HG03521 (cell line): ENCODE measurements at regions not wholly inside any gene's neighbourhood (a gene's known extent, or its start where the extent isn't known, plus 50 kb on each side); places are given as distances from the start of the nearest gene placed in this dataset.
"Not testable (repeated sequence)": the region's sequence is repeated elsewhere in the genome, so short reads cannot be mapped to it uniquely, and the experiment has no call there.

Experiments used
- ATAC-seq: cut with Tn5 transposase; IDR thresholded peaks from one replicate; pipeline ENCODE4 v1.9.1; 2021; ENCODE audit warnings: mild to moderate bottlenecking, moderate library complexity; ENCODE audit not compliant: unreplicated experiment

DNA sequence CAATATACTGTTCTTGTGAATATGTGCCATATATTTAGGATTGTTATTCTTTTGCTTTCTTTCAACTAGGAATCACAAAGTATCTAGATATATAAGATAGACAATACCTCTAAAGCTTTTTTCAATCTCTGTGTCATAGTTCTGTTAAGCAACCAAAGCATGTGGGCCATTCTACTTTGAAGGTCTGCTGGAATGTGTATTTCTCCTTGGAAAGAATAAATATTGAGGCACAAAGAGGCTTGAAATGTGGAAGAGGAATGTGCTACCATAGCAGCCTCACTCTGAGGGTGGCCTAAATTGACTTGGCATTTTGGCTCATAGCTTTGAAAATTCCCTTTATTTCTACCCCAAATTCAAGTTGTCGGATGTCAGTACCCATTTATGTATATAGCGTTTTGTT is 488.5 kb upstream of the MAN1A1 start:
- ATAC-seq: no peak

DNA sequence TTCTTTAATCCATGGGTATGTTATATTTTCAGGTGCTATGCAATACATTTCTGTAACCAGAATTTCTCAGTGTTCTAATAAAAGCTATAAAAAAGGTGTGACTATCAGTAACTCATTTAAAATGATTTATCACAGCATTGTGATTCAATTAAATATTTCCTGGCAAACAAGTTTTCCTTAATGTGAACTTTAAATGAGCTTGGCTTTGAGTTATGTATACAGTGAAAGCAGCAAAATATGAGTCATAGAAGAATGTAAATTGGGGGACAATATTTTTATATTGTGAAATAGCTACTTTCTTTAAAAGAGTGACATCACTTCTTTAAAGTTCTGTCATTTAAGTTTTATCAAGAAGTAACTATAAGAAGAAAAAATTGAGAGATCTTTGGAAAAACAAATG is 484.9 kb upstream of the MAN1A1 start:
- no peak for ATAC-seq

DNA sequence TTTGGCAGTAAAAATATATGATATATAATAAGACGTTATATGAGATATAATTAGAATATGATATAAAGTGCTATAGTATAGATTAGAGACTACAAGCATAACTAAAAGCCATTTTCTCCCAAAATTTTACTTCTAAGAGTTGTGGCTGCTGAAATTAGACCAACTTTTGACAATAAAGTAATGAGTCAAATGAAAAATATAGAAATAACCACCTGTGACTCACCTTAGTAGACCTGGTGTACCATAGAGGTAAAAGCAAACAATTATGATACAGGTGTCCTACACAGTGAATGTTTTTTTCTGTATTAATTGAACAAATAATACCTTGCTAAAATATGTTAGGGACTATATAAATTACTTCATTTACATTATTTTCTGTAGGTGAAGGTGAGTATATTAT is 482.9 kb upstream of the MAN1A1 start:
- ATAC-seq: no peak

DNA sequence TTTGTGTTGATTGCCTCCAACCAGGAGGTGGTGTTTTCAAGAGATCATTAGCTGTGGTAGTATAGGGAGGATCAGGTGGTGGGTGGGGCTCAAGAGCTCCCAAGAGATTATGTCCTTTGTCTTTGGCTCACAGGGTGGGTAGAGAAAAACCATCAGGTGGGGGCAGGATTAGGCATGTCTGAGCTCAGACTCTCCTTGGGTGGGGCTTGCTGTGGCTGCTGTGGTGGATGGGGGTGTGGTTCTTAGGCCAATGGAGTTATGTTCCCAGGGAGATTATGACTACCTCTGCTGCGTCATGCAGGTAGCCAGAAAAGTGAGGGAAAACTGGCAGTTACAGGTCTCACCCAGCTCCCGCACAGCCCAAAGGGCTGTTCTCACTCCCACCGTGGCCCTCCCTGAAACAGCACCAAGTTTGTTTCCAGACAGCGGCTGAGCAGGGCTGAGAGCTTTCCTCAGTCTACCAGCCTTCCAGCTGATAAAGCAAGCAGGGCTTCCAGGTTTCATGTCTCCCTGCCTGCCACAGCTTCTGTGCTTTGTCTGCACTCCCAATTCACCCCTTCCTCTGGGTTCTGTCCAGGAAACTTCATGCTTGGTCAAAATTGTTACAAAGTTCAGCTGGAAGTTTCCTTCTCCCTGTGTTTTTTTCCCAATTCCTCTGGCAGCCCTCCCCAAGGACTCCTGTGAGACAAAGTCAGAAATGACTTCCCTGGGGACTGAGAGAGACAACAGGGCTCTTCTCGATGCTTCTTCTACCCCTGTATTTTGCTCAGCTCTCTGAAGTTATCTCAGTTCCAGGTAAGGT is 481.1 kb upstream of the MAN1A1 start:
- no peak for ATAC-seq

DNA sequence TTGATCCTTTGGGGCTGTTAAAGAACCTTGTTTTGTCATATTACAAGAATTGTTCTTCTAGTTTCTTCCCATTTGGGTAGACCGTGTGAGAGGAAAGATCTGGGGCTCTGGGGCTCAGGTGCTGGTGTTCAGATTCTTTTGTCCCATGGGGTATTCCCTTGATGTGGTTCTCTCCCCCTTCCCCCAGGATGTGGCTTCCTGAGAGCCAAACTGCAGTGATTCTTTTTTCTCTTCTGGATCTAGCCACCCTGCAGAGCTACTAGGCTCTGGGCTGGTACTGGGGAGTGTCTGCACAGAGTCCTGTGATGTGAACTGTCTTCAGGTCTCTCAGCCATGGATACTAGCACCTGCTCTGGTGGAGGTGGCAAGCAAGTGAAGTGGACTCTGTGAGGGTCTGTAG is 480.5 kb upstream of the MAN1A1 start:
- no peak for ATAC-seq

DNA sequence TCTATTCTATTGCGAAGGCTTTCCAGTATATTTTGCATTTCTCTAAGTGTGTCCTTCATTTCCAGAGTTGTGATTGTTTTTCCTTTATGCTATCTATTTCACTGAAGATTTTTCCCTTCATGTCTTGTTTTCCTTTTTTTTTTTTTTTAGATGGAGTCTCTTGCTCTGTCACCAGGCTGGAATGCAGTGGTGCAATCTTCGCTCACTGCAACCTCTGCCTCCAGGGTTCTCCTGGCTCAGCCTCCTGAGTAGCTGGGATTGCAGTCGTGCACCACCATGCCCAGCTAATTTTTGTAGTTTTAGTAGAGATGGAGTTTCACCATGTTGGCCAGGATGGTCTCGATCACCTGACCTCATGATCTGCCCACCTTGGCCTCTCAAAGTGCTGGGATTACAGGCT is 479.9 kb upstream of the MAN1A1 start:
- not testable (repeated sequence) for ATAC-seq

DNA sequence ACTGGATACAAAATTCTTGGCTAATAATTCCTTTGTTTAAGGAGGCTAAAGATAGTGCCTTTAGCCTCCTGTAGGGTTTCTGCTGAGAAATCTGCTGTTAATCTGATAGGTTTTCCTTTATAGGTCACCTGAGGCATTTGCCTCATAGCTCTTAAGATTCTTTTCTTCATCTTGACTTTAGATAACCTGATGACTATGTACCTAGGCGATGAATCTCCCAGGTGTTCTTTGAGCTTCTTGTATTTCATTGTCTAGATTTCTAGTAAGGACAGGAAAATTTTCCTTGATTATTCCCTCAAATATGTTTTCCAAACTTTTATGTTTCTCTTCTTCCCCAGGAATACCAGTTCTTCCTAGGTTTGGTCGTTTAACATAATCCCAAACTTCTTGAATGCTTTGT is 479.4 kb upstream of the MAN1A1 start:
- ATAC-seq: no peak

DNA sequence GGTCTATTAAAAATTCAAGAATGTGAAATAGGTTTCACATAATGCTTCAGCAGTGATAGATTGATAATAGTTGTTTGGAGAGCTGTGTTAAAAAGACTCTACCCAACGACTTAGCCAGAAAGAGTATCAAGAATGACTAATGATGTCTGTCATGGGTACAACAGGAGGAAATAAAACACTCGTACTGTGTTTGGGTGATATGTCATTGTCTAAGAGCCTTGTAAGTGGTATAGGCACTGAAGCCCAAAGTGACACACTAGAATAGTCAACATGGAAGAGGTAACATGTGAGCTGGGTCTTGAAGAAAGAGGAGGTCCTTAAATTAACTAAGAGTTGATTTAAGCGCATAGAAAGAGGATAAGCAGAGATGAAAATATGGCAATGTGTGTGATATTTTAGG is 471.8 kb upstream of the MAN1A1 start:
- ATAC-seq: no peak

DNA sequence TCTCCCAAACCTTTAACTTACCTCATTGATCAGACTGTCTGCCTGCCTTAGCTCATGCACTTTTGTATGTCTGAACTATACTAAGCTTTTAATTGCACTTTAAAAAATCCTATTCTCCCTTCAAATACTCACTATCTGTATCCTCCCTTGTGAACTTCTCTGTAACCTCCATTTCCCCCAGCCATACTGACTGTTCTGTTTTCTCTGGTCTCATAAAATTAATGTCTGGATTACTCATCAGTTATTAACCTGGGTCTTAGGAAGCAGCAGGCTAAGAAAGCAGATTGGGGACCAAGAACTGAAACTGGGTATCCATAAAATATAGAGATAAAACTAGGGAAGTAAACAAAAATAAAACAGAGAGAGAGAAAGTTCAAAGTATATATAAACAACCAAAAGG is 469.3 kb upstream of the MAN1A1 start:
- ATAC-seq: no peak

DNA sequence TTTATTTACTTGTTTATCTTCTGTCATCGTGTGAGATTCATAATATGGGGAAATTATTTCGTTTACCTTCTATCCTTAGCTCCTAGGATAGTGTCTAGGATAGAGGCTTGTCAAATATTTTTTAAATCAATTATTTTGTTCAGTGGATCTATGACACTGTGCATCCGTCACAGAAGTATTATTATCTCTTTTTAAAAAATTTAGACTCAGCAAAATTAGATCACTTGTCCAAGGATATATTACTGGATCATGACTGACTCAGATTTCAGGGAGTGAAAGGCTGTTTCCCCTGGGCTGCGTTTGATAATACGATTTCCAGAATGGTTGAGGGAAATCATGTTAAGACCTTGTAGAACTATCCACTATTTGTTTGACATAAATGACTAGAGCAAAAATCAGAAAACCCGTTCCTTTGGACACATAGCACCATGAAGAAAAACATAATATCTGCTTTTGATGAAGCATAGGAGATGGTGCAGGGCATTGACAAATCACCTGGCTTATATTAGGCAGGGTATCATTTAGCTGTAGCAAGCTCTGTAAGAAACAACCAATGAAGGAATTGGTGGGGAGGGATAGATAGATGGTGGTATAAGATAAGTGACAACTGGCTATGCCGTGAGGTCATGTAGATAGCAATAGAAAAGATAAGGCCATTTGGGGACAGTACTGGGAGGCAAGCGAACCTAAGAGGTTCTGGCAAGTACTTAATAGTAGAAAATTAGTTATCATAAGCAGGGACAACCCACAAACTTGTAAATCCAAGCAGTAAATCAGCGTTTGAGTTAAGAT is 465.2 kb upstream of the MAN1A1 start:
- no peak for ATAC-seq

DNA sequence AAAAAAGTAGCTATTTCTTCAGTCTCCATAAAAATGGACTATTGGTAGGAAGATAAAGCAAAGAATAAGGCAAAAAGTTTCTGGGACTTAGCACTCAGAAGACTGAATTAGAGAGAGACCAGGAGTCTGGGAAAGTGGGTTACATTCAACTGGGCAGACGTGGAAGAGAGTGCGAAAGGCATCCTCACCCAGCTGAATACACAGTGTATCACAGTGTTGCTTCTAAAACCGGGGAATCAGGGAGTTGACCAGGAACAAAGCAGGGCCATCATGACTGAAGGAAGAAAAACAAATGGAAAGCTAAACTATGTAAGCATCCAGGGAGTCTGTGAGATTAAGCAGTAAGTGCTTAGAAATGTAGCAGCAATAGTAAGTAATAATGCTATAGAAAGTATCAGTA is 452.9 kb upstream of the MAN1A1 start:
- ATAC-seq: no peak

DNA sequence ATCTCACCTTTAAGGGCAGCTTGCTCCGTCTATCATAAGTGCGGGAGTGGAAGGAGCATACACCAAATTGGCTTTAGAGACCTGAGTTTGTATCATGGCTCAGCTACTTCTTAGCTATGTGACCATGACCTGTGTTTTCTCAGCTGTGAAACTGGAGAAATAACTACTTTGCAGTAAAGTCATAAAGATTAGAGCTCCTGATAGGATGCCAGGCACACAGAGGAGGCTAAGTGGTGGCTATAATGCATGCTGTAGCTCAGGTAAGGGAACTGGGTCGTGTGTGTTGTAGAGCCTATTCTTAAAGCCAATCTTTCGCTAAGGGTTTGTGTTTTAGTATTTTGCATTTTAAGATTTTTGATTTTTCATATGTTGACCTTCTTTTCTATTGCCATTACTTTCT is 451.5 kb upstream of the MAN1A1 start:
- ATAC-seq: no peak

DNA sequence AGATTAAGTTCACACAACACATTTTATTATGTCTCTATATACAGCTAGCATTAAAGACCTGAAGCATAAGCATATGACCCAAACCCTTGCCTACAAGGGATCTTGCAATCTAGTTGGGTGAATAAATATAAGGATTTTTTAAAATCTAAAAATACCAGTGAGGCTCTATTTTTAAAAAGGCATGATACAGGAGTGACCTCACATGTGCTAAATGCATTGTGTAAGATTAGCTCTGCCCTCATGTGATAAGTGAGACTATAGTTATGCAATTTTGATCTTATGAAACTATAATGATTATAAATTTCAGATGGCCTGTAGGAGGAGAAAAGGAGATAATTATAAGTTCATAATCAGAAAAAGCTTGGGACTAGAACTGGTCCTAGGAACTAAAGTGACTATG is 451.0 kb upstream of the MAN1A1 start:
- no peak for ATAC-seq

DNA sequence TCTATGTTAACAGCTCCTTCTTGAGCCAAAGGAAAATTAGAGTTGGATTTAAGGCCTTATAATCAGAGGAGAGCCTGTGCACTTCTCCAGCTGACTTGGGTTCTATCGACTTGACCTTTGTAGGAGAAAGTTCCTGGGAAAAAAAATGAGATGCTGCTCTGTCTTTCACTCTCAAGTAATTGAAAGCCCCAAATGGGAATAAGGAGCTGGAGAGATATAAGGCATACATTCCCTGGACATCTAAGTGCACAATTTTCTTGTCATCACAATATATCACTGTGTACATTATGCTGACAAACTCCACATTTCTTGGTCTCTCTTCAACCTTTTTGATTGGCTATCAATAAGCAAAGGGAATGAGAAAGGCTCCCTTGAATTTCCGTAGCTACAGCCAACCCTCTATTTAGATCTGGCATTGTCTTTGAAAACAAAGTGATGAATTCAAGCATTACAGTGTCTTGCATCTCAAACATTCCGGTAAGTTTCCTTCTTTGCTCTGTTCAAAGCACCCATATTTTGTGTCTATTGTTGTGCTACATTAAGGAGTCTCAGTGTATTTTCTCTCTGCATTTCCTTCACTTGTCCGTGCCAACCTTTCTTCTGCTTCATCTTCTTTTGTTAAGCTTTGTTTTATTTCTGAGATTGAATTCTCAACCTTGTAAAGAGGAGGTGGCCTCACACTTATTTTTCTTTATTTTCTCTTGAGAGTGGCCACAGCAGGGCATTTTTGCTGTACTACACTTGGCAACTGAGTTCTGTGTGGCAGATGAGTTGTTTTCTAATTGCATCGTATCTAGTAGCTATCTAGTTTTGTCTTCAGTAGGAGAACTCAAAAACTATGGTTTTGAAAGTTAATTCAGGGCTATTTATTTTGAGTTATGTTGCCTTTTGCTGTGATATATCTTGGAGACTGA is 450.3 kb upstream of the MAN1A1 start:
- ATAC-seq: no peak

DNA sequence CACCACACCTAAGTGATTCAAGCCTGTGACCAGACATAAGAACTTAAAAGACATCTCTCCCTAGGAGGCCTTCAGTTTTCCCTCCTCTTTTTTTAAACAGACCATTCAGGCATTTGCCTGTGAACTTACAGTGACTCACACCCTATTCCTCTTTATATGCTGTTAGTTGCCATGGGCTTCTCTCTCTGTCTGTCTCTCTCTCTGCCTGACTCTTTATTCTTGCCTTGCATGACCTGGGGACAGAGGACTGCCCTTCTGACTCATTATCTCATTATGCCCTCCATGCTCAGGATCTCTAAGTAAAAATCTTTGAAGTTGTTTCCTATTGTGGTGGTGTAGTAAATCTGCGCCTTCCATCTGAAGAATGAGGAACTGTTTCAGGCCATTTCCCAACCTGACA is 442.2 kb upstream of the MAN1A1 start:
- no peak for ATAC-seq

DNA sequence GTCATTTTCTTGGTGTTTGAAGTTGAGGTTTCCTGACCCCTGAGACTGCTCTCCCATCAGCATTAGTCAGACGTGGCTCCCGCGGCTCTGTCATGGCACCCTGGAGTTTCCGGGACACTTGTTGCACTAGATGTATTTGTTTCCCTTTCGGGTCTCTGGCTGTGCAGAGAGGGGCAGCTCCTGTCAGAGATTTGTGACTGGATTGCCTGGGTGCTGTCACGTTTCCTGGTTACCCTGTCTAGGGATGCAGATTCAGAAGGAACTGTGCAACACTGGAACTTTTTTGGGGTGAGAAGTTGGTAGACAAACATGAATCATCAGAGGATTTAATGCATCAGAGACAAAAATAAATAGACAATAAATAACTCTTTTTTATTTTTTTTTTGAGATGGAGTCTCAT is 431.8 kb upstream of the MAN1A1 start:
- no peak for ATAC-seq

DNA sequence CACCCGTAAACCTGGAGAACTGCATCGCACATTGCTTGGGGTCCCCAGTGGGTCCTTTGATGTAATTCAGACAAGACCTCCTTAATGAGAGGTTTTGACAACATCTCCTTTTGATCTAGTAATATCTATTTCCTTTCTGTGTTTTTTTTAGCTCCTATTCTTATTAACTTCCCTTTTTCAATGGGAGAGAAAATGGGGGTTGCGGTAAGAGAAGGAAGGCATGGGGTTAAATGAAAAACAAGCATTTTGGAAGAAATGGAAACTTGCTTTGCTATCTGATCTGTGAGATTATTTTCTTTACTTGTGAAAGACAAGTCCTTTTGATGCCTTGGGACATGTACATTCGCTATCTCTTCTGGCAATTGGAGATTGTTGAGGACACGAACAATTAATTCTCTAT is 418.6 kb upstream of the MAN1A1 start:
- no peak for ATAC-seq

DNA sequence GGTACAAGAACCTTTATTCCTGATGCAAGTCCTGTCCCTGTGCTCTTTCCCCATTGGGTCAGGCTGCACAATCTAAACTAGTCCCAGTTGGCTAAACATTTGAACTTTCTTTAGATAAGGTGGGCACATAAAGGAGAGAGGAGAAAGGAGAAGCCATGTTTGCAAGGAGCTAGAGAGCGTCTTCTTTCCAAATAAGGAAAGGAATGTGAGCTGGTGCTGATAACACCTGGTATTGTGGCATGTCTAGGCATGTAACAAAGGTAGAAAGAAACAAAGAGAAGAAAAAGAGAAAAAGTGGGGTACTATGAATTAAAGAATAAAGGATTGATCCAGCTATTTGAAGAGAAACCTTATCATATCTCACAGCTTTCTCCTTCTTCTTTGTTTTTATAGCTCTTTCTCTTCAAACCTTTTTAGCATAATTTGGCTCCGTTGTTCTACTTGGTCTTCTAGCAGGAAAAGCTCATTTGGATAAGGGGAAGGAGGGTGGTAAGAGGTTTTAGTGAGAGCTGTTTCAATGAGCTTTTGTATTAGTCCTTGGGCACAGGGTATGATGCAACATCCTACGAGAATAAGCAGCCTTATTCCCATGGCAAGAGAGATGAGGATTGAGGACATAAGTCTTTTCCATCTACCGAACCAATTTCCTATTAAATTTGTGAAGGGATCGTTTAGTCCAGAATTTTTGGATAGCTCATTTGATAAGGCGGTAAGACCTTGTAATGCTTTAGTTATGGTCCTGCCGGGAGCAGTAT is 415.5 kb upstream of the MAN1A1 start:
- no peak for ATAC-seq

DNA sequence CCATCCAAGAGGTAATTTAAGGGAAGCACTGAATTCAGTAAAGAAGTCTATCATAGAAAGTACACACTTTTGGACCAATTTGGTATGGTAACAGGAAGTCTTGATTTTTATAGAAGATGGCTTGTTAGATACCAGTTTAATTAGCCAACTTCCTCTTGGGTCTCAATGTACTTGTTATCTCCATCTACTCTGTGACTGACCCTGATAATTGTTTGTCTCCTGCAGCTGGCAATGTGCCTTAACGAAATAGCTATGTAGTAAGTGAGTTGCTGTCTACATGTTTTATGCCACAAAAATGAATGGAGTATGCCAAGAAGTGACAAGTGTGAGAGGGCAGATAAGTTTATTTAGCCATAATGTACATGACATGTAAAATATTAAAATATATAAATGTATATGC is 410.5 kb upstream of the MAN1A1 start:
- ATAC-seq: no peak

DNA sequence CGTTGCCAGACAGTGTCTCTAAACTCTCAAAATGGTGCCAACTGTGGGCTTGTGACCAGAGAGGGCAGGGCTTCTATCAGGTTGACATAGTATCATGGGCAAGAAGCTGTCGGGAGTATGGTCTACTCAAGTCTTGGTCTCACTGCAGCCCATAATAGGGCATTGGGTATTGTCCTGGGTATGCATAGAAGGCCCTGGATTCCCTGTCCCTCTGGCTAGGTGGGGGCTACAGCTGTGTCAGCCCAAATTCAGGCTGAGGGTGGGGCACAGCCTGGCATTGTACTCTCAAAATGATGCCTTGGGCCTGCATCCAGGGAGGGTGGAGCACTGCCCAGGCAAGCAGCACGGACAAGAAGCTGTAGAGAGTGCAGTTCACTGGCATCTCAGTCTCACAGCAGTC is 408.8 kb upstream of the MAN1A1 start:
- ATAC-seq: no peak

DNA sequence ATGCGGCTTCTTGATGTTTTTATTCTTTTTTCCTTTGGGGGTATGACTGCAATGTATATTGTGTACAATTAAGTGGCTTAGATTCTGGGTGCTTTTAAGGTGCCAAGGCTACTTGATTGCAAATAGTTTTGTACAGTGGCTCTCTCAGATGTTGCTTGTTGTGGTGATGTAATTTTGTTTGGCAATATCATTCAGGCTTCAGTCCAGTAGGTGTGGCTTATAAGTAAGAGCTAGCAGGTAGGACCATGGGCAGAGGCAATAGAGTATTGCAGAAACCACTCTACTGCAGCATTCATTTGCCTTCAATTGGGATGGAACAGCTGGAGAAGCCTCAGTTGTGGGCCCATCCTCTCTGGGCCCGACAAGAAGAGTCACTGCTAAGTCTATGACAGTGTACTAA is 407.9 kb upstream of the MAN1A1 start:
- ATAC-seq: no peak
